Middle frontal gyrus (tissue), 1 donor: ENCODE measurements at regions not wholly inside any gene's neighbourhood (a gene's known extent, or its start where the extent isn't known, plus 50 kb on each side); places are given as distances from the start of the nearest gene placed in this dataset.

ENCODE experiments used
- DNase-seq: peaks from one replicate; pipeline ENCODE4 v3.0.0-alpha.2; 2015; ENCODE audit warnings: low spot score; ENCODE audit errors: extremely low spot score

DNA sequence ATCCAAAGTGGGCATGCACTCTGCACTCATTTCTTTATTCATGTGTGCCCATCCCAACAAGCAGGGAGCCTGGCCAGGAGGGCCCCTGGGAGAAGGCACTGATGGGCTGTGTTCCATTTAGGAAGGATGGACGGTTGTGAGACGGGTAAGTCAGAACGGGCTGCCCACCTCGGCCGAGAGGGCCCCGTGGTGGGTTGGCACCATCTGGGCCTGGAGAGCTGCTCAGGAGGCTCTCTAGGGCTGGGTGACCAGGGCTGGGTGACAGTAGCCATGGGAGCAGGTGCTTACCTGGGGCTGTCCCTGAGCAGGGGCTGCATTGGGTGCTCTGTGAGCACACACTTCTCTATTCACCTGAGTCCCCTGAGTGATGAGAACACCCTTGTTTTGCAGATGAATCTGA is 129.3 kb upstream of the B3GAT1 start:
- DNase-seq = no peak

DNA sequence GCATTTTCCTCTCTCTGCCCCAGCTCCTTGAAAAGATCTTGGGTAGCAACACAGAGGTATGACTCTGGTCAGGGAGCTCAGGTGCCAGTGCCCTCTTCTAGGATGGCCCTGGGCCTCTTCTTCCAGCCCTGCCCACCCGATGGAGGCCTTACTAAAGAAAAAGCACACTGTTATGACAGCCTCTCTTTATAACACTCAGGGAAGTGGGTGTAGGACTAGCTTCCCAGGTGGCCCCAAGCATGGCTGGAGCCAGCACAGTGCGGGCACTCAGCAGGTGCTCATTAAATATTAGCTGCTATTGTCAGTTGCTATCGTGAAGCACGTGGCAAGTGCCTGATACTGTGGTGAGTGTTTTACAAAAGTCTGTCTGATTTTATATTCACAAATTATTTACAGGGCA is 127.2 kb upstream of the B3GAT1 start:
- DNase-seq = no peak

DNA sequence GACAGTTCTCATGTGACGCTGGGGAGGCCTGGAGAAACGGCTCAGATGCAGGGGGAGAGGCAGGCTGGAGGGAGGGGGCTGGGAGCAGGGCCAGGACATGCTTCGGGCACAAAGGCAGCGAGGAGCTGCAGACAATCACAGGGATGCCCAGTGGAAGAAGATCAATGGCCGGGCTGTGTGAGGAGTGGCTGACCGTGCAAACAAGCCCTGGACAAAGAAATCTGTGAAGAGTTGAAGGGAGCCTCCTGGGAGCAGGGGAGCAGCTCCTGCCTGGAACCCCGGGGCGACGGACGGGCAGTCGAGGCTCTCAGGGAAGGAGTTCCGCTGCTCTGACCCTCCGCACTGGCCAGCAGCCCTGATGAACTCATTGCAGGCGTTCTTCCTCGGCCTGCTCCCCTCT is 126.7 kb upstream of the B3GAT1 start:
- DNase-seq = no peak

DNA sequence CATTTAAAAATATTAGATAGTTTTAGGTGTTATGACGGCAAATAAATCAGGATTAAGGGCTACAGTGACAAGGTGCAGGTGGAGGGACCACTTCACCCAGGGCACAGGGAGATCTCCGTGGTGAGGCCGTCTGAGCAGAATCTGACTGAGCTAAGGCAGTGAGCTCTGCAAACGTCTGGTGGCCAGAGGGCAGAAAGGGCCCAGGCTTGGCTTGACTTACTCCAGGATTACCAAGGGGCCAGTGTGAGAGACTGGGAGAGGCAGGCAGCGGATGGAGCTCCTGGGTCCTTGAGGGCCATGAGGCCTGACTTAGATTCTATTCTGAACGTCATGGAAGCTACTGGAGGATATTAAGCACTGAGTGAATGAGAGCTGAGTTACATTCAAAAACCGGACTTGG is 125.9 kb upstream of the B3GAT1 start:
- DNase-seq = no peak

DNA sequence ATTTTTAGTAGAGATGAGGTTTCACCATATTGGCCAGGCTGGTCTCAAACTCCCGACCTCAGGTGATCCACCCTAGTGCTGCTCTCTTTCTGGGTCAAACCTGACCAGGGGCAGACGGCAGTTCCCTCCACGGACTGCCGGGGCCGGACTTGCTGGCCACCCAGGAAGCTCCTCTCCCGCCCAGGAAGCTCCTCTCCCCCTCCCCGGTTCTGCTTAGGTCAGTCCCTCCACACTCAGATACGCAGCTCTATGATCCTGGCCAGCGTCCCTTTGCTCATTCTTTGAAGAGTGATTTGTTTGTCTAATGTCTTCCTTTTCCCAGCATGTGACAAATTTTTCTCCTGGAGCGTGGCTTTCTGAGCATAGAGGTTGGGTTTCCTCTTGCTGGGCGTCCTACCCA is 125.3 kb upstream of the B3GAT1 start:
- DNase-seq = no peak

DNA sequence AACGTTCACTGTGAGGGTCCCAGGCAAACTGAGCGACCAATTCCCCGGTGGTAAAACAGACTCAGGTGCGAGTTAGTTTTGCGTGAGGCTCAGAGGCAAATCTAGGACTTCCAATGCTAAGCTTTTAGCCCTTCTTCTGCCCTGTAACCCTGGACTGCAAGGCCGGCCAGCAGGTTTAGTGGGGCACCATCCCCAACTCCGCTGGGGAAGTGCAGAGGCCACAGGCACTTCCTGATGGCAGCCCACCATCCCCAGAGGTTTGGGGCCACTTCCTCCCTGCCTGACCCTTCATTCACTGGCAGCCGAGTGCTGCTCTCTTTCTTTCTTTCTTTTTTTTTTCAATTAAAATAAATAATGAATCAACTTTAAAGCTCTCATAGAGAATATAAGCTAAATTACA is 124.6 kb upstream of the B3GAT1 start:
- DNase-seq = no peak

DNA sequence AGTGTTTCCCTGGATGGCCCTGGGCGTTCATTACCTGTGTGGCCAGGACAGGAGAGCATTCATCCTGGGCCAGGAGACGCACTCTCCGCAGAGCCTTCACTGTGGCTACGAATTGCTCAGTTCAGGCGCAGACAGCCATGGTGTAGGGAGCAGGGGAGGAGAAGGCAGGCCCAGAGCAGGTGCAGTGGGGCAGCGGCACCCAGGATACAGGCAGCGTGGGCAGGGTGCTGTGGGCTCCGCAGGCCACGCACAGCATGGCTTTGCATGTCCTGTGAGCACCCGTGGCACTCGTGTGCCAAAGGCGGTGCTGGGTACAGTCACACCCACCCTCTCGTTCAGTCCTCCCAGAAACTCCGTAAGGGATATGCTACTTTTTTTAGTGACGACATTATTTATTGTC is 124.2 kb upstream of the B3GAT1 start:
- DNase-seq = no peak

DNA sequence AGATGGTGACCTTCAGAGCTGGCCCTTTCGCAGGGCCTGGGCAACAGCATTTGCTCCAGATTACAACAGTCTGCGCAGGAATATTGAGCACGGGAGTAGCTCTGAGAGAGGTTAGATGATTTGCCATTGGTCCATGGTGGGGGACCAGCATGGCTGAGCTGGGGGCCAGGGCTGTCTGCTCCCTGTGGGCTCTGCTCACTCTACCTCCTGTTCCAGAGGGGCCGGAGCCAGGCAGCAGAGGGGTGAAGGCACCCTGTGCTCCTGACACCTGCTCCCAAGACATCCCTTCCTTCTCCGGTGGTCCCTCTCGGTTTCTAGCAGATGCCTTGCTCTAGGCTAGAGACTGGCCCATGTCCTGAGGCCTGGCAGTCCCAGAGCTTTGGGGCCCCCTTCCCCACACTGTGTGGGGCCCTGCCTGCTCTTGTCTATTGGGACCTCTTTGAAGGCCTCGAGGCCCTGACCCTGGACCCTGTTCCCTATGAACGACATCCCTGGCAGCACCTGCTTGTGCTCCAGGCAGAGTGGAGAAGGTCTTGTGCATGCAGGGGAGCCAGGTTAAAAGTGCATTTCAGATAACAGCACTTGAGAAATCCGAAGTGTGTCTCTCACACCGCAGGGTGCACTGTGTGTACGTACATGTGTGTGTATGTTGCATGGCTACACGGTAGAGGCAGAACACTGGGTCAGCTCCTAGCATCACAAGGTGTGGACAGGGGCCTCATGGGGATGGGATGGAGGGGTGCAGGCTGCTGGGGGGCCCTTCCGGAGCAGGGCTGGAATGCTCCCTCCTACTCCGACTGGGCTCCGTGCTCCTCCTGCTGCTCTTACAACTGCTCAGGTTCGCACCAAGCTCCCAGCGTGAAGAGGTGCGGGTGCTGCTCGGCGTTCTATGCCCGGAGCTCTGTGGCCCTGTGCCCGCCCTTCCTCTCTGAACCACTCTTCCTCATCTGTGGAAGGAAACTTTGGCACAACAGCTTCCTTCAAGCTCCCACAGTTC is 123.3 kb upstream of the B3GAT1 start:
- no peak for DNase-seq

DNA sequence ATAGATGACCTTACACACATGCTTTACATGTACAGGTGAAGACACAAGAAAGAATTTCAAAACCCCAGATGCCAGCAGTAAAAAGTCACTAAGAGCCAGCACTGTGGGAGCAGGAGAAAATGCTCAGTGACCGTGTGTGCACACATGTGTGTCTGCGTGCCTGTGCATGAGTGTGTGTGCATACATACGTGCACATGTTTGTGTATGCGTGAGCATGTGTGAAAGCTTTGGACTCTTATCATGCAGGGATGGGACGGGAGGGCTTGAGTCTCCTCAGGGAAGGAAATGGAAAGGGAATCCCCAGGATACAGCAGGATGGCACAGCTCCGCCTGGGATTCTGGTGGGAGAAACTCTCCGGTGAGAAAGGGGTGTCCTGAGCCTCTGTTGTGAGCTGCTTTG is 121.5 kb upstream of the B3GAT1 start:
- DNase-seq = no peak

DNA sequence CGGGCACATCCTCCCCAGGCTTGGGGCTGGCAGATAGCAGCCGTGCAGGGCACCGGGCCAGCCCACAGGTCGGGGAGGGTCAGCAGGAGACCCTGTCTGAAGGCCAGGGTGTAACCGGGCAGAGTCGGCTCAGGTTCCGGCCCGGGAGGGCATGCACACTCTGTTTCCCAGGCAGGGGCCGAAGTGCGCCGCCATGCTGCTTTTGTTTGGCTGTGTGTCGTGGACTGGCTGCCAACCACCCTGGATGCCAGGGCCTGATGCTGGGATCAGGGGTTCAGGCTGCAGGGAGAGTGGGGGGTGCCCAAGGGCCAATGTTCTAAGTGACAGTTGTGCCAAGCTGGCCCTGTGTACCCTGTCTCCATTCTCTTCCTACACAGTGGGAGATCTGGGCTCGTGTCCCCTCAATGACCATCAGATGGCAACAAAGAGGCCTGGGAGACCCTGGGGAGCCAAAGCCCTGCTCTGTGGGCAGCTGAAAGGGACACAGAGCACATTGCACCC is 120.9 kb upstream of the B3GAT1 start:
- DNase-seq = no peak

DNA sequence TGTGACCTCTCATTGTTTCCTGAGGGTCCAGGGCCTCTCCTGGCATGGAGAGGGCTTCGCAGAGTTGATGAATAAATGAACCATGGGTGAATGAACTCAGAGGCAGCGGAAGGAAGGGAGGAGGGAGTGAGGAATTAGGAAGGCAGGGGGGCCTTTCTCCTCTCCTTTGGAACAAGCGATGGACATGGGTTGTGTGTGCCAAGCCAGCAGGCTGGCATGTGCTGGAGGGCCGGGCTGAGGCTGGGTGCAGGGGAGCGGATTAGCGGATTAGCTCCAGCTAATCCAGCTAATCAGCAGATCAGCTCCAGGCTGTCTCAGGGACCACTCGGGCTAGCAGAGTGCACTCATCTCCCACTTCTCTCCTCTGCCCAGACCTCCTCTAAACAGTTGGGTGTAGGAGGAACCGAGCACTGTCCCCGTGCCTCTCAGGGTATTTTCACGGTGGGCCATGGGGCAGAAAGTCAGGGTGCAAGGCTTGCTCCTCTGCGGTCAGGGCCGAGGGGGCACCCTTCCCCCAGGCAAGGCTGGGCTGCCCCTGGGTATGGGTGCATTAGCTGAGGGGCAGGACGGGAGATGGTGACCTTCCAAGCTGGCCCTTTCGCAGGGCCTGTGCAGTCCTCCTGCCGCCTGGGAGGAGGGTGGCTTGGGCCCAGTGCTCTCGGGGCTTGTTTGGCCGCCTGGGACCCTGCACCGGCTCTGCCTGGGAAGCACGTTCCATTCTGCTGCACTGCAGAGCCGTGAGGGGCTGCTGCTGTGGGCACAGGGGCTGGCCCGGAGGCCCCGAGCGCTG is 120.3 kb upstream of the B3GAT1 start:
- DNase-seq = no peak

DNA sequence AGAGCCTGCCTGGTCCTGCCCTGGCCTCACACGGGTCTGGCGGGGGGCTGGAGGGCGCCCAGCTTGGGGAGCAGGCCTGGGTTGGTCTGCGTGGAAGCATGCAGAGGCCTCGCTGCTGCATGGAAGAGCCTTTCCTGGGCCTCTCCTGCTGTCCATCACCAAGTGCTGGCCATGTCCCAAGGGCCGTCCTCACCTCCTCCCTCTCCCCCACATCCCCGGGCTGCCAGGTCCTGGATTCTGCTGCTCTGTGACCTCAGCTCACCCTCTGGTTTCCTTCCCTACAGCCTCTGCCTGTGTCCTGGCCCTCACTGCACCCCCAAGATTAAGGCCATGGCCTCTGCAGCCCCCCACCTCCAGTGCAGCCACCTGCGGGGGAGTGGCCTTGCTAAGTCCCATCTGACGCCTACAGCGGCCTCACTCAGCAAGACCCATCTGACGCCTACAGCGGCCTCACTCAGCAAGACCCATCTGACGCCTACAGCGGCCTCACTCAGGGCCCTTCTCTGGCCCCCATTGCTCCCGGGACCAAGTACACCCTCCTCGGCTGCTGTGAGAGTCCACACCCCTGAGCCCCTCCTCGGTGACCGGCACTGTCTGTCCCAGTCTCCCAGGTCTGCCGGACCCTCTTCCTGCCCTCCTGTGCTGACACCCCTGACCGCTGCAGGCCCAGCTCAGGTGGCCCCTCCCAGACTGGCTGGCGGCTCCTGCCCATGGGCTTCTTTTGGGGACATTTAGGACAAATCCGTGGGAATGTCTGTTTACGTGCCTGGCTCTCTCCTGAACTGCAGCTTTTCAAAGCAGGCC is 119.5 kb upstream of the B3GAT1 start:
- no peak for DNase-seq

DNA sequence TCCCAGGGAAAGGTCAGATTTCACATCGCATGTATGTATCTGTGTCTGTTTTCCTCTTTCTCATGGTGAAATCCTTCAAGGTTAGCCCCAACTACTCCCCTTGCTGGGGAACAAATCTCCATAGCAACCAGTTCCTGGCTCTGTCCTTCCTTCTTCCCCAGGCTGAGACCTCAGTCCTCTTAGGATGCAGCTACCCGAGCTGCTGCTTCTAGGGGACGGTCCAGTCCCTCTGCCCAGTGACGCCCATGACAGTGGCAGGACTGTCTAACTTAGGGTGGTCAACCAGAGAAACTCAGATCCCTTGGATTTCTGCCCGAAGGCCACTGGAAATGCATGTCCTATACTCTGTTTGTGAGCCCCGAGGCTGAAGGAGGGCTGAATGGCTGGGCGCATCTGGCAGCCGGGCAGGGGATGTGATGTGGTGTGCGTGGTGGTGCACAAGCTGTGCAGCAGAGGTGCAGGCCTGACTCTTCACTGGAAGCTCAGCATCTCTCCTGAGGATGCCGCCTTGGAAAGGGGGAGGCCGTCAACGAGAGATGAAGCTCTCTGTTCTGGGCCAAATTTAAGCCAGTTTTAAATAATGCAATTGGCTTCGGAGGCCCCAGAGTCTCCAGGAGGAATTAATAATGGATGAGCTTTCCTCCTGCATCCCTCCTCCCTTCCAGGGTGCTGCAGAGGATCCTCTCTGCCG is 118.7 kb upstream of the B3GAT1 start:
- DNase-seq = no peak

DNA sequence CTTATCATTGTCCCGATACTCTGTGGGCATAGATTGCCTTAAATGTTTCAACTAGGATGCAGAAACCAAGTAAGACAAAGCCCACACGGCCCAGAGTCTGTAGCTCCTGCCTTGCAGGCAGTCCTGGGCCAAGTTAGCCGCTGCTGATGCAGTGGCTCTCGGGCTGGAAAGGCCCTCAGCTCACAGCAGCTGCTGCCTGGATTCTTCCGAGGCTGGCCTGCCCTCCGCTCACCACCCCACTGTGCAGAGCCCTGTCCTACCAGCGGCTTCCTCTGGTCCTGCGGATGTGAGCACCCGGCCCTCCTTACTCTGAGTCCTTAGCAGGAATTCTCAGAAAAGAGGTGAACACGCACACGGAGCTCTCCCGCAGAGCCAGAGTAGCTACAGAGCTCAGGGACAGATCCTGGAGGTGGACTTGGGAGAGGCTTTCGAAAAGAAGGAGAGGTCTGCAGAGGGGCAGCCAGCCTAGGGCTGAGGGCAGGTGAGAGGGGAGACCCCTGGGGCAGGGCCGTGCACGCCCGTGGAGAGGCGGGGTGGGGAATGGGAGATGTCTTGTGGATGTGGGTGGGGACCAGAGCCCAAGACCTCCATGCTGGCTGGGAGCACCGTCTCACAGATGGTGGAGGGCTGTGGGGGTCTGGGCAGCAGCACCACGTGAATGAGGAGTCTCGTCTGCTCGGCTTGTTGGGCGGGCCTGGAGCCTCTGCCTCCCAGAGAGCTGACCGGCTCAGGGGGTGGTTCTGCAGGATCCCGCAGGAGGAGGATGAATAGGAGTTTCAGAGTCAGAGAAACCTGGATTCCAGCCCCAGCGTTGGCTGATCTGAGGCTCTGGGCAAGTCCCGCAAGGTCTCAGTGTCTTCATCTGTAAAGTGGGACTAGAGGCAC is 117.4 kb upstream of the B3GAT1 start:
- no peak for DNase-seq

DNA sequence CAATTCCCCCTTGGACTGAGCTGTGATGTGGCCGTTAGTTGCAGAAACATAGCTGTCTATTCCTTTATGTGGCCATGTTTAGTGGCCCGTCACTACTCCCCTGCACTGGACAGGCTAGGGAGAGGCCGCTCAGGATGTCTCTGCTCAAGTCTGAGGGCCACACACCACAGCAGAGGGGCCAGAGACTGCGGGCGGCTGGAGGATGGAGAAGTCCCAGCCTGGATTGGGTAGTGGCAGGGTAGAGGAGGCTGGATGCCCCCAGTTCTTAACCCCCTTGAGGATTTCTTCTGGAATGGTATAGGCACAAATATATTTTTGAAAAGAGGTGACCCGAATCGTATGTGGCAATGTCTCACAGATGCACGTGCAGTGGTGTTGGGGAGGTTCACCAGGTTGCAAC is 116.4 kb upstream of the B3GAT1 start:
- DNase-seq = no peak

DNA sequence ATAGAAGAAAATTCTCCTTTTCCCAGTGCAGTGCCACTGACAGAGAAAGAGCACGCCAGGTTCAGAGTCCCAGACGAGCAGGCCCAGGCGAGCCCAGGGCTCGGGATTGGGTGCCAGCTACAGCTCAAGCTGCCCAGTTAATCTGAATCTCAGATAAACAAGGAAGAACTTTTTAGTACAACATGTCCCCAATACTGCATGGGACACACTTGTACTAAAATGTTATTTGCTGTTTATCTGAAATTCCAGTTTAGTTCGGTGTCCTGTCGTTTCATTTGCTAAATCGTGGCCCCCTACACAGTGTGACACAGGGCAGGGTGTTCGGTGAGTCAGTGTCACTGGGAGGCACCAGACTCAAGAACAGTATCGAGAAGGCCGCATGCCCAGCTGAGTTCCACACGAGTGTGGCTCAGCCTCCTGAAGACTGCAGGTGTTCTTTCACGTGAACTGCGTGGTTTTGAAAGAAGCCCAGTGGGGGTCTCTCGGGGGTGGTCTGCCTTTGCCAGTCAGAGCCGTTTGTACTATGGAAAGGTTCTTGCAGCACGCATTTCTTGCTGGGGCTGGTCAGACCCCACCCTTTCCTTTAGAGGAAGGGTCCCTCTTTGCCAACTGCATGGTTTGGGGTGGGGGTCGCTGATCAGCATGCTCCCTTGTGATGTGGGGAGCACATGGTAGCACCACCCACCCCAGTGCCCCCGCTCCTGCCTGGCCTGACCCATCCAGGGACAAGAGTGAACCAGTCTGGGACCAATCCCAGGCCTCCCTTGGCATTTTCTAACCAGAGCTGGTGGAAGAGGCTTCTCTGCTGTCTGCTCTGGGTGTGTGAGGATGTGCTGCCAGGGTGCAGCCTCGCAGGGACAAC is 115.6 kb upstream of the B3GAT1 start:
- DNase-seq = no peak

DNA sequence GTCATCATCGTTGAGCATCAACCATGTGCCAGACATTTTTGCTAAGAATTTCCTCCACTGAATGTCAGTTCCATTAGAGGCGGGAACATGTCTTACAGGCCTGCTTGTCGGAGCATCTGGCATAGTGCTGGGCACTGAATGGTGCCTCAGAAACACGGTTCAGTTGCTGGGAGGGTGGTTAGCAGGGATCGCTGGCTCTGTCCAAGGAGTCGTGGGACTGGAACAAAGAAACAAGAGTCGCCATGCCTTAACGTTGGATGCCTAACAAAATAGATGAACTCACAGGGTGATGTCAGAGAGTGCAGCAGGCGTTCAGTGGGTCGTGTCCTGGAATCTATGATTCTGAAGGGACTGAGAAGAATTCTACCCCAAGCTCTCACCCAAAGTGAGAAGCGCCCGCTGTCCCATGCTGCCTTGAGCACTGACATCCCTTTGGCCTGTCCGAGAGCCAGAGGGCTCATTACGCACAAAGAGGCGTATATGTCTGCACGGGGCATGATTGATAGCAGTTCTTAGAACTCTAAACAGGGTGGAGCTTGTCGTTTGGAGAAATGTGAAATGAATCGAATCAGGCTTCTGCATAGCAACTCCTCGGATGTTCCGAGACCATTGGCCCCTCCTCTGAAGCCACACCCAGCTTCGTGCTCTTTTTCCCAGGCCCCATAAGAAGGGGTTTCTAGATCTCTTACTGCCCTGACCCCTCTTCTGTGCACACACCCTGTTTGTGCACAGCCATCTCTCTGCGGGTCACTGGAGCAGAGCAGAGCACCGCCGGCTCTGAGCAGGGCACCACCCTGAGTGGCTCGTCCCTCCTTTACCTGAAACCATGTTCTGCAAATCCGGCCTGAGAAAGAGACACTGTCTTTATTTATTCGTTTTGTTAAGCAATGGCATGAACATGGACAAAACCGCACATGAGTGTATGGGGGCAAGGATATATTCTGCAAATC is 113.1 kb upstream of the B3GAT1 start:
- DNase-seq = no peak

DNA sequence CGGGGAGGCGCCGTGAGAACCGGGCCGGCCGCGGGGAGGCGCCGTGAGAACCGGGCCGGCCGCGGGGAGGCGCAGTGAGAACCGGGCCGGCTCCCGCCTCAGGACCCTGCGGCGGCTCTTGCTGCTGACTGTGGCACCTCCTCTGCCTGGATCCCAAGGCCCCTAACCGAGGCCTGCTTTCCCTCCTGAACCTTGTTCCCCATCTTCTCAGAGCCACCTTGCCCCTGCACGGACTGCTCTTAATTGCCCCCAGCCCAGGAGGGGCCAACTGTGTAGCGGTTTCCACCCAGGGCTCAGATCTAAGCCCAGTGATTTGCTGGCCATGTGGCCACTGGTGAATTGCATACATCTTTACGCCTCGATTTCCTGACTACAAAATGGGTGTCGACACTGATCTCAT is 112.2 kb upstream of the B3GAT1 start:
- DNase-seq = no peak
